ENCODE measurements at regions not wholly inside any gene's neighbourhood (a gene's known extent, or its start where the extent isn't known, plus 50 kb on each side); places are given as distances from the start of the nearest gene placed in this dataset.

DNA sequence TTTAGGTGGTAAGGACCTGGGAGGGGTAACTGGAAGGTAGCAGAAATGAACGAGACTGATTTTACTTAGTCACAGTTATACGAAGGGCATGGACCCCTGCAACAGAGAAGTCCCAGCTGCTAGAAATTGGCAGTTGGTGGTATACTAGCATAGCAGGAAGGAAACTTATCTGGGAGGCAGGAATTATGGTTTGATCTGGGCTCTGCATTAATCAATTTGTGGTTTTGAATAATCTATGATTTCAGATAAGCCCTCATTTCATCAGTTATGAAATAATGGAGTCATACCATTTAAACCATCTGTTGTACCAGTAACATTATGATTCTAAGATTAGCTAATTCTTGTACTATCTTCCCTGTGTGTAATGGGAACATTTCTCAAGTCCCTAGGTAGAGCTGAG, 54.0 kb upstream of the TMEM229A start:
- TF ChIP-seq, protein P1, sequence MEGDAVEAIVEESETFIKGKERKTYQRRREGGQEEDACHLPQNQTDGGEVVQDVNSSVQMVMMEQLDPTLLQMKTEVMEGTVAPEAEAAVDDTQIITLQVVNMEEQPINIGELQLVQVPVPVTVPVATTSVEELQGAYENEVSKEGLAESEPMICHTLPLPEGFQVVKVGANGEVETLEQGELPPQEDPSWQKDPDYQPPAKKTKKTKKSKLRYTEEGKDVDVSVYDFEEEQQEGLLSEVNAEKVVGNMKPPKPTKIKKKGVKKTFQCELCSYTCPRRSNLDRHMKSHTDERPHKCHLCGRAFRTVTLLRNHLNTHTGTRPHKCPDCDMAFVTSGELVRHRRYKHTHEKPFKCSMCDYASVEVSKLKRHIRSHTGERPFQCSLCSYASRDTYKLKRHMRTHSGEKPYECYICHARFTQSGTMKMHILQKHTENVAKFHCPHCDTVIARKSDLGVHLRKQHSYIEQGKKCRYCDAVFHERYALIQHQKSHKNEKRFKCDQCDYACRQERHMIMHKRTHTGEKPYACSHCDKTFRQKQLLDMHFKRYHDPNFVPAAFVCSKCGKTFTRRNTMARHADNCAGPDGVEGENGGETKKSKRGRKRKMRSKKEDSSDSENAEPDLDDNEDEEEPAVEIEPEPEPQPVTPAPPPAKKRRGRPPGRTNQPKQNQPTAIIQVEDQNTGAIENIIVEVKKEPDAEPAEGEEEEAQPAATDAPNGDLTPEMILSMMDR (IDR thresholded peaks at IDR 0.05) = no peak
- TF ChIP-seq POLR2A (IDR thresholded peaks at IDR 0.05) (no peak), EP300 (IDR thresholded peaks at IDR 0.05) (no peak)

Data from ovary (tissue), 3 donors.